Lower leg skin (tissue), 3 donors: ENCODE measurements at regions not wholly inside any gene's neighbourhood (a gene's known extent, or its start where the extent isn't known, plus 50 kb on each side); places are given as distances from the start of the nearest gene placed in this dataset.

Experiments
- CTCF ChIP-seq, 3 donors: fragments of 450-650 bp; IDR thresholded peaks; one replicate each; pipeline ENCODE4 v1.5.1; 2016; ENCODE audit warnings: antibody characterized with exemption in 3 of 3, mild to moderate bottlenecking in 3 of 3, moderate library complexity in 2 of 3
- POLR2A ChIP-seq, 2 donors: fragments of 450-650 bp; IDR thresholded peaks; one replicate each; pipeline ENCODE4 v1.6.1; 2016 to 2017; ENCODE audit warnings: antibody characterized with exemption in 2 of 2, mild to moderate bottlenecking in 1 of 2, moderate library complexity in 1 of 2

DNA sequence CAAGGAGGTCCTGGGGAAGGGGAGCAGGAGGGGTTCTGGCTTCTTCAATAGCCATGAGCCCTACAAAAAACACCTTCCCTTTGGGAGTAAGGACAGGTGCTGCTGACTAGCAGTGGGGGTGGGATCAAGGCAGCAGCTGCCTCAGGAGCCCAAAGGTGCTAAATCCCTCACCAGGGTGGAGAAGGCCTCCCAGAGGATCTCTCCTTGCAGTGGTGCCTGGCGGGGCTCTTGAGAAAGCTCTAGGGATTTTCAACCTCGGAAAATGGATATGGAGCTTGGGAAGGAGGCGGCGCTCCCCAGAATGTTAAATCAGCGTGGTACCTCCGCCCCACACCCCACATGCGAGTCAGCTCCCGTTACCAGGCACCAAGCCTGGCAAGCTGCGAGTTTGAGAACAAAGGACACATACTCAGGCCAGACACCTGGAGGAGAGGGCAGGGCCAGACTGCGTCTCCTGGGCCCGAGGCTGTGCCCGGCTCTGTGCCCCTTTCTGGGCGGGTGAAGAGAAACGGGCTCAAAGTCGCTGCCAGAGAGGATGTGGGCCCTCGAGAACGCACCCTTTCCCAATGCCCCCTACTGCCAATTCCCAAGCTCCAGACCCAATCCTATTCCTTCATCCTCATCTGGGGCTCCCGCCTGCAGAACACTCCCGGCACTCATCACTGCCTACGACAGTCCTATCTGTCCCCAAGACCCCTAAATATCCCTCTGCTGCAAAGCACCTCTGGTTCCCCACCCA lies 139.0 kb downstream of the BRD1 start:
- TF ChIP-seq CTCF (IDR thresholded peaks at IDR 0.05), result no peak
- TF ChIP-seq POLR2A (IDR thresholded peaks at IDR 0.05), result no peak
